ENCODE measurements at regions not wholly inside any gene's neighbourhood (a gene's known extent, or its start where the extent isn't known, plus 50 kb on each side); places are given as distances from the start of the nearest gene placed in this dataset.

- TF ChIP-seq POLR2A (IDR thresholded peaks at IDR 0.05) (no peak), CTCF (IDR thresholded peaks at IDR 0.05) (no peak)
Measured at GRCh38 chr1:186518395-186518794, 57.5 kb upstream of the PDC start.

GRCh38 chr1:186514367-186514766 lies 53.5 kb upstream of the PDC start:
- intact Hi-C loops (cut with DNase I), result no loop called here
- no peaks in the 10 kb centered on the region for H3K36me3 ChIP-seq
- DNase-seq, result no peak
- no peaks in the 10 kb centered on the region for H3K27me3 ChIP-seq
- no peak for TF ChIP-seq CTCF (IDR thresholded peaks at IDR 0.05)
- TF ChIP-seq POLR2A (IDR thresholded peaks at IDR 0.05), result no peak
- H3K4me3 ChIP-seq, result no peak overlapping the region
- H3K27ac ChIP-seq, result no peak overlapping the region
- WGBS, 4 donors, result 67 to 75% (median 73%) methylated on average over 4 of the region's 4 CpGs
- H3K4me1 ChIP-seq, result no peaks in the 10 kb centered on the region
- peaks cover 0 to 5% (median 0%) of the 10 kb centered on the region in 12 donors for H3K9me3 ChIP-seq
- no peak for ATAC-seq

More at GRCh38 chr1:186518395-186518794, 57.5 kb upstream of the PDC start:
- DNase-seq (no peak), ATAC-seq (no peak)
- Histone ChIP-seq H3K4me3 (no peak overlapping the region), H3K36me3 (no peaks in the 10 kb centered on the region), H3K4me1 (no peaks in the 10 kb centered on the region), H3K27ac (no peak overlapping the region), H3K27me3 (no peaks in the 10 kb centered on the region), H3K9me3 (peaks cover 0 to 11% (median 4%) of the 10 kb centered on the region in 12 donors)
- intact Hi-C loops (cut with DNase I), result no loop called here

- ATAC-seq (no peak), DNase-seq (no peak)
- H3K27me3 ChIP-seq, result no peaks in the 10 kb centered on the region
- intact Hi-C loops (cut with DNase I), result no loop called here
- H3K27ac ChIP-seq, result no peak overlapping the region
- no peaks in the 10 kb centered on the region for H3K36me3 ChIP-seq
- no peaks in the 10 kb centered on the region for H3K4me1 ChIP-seq
- H3K9me3 ChIP-seq, result peaks cover 0 to 11% (median 0%) of the 10 kb centered on the region in 12 donors
- 65 to 88% (median 86%) methylated on average over 3 of the region's 3 CpGs for WGBS, 4 donors
- TF ChIP-seq POLR2A (IDR thresholded peaks at IDR 0.05) (no peak), CTCF (IDR thresholded peaks at IDR 0.05) (no peak)
- no peak overlapping the region for H3K4me3 ChIP-seq
Measured at GRCh38 chr1:186513526-186513925, 52.6 kb upstream of the PDC start.

- DNase-seq, result no peak
- TF ChIP-seq CTCF (IDR thresholded peaks at IDR 0.05), result no peak
- no peak for TF ChIP-seq POLR2A (IDR thresholded peaks at IDR 0.05)
Measured at GRCh38 chr1:186512698-186513457, 52.0 kb upstream of the PDC start.

More at GRCh38 chr1:186512698-186513457, 52.0 kb upstream of the PDC start:
- Histone ChIP-seq H3K27ac (no peak overlapping the region), H3K4me1 (no peaks in the 10 kb centered on the region), H3K27me3 (no peaks in the 10 kb centered on the region), H3K4me3 (no peak overlapping the region), H3K36me3 (no peaks in the 10 kb centered on the region), H3K9me3 (peaks cover 0 to 15% (median 0%) of the 10 kb centered on the region in 12 donors)
- ATAC-seq, result no peak
- intact Hi-C loops (cut with DNase I), result no loop called here
- WGBS, 4 donors, result 81 to 93% (median 86%) methylated on average over 2 to 3 of the region's 3 CpGs

Data from heart left ventricle (tissue), 16 donors.